GM12878 (cell line): ENCODE measurements at regions not wholly inside any gene's neighbourhood (a gene's known extent, or its start where the extent isn't known, plus 50 kb on each side); places are given as distances from the start of the nearest gene placed in this dataset.

Experiments
- ATAC-seq: fragments of 200-7000 bp; cut with Tn5 transposase; 3 replicates; pipeline ENCODE4 v1.9.1; 2020; ENCODE audit warnings: mild to moderate bottlenecking, moderate library complexity
- BruUV-seq: library from RNA; stranded (reverse); fragments of 400-500 nt; replicated peaks from 2 replicates; lab custom pipeline; 2021; lab: Mats Ljungman, UMichigan
- CTCF ChIA-PET: fragments of 300-600 bp; sonication (Branson Sonifier 250); formaldehyde crosslinking; extraction: SDS; loops from one replicate; lab custom pipeline; 2021; ENCODE audit warnings: inconsistent platforms; lab: Yijun Ruan, JAX
- POLR2A ChIA-PET: fragments of 350-600 bp; formaldehyde crosslinking; extraction: SDS; loops from one replicate; lab custom pipeline; 2021; ENCODE audit warnings: inconsistent platforms; lab: Charles Lee
- RAD21 ChIA-PET: fragments of 300-600 bp; sonication (Branson Sonifier 250); formaldehyde crosslinking; loops from one replicate; lab custom pipeline; 2023; ENCODE audit warnings: antibody characterized with exemption; ENCODE audit not compliant: unreplicated experiment; lab: Charles Lee
- SMC1A ChIA-PET: fragments of 300-600 bp; sonication (Branson Sonifier 250); formaldehyde crosslinking; loops from one replicate; lab custom pipeline; 2023; ENCODE audit not compliant: unreplicated experiment, uncharacterized antibody; lab: Charles Lee
- DNase-seq: peaks from one replicate; pipeline ENCODE4 v3.0.0-alpha.2; 2011; ENCODE audit warnings: low read depth, low spot score
- FAIRE-seq: peaks from 3 replicates; lab custom pipeline; 2011; peaks lifted over from hg19 to GRCh38; lab: Jason Lieb, UNC
- H2AFZ ChIP-seq: 2 replicates; pipeline ENCODE4 v1.6.0; 2011; ENCODE audit warnings: low read depth, low read length, control low read depth; ENCODE audit not compliant: control insufficient read depth
- H3K27ac ChIP-seq: 2 replicates; pipeline ENCODE4 v1.5.1; 2011; ENCODE audit warnings: control low read depth; ENCODE audit not compliant: control insufficient read depth, insufficient read depth
- H3K27me3 ChIP-seq, 2 experiments: replicated peaks in 1 of 2; 2 replicates each; pipeline versions ENCODE4 v1.6.0 to v1.6.1; 2011; ENCODE audit warnings: low read length in 1 of 2; ENCODE audit not compliant: control insufficient read depth in 2 of 2, insufficient read depth in 2 of 2
- H3K36me3 ChIP-seq, 2 experiments: 2 replicates each; pipeline ENCODE4 v1.5.1; 2011; ENCODE audit warnings: low read length in 1 of 2; ENCODE audit not compliant: control insufficient read depth in 2 of 2, insufficient read depth in 2 of 2
- H3K4me1 ChIP-seq: 2 replicates; pipeline ENCODE4 v1.6.1; 2011; ENCODE audit warnings: mild to moderate bottlenecking, low read length, moderate library complexity, mixed read lengths; ENCODE audit not compliant: control insufficient read depth, insufficient read depth
- H3K4me2 ChIP-seq: 2 replicates; pipeline ENCODE4 v1.6.0; 2011; ENCODE audit warnings: control low read depth; ENCODE audit not compliant: control insufficient read depth, insufficient read depth
- H3K4me3 ChIP-seq: fragments of 200-600 bp; sonication (generic); 2 replicates; pipeline ENCODE4 v1.5.1; 2016
- H3K79me2 ChIP-seq: 2 replicates; pipeline ENCODE4 v1.6.0; 2011; ENCODE audit warnings: low read length; ENCODE audit not compliant: control insufficient read depth, insufficient read depth
- H3K9ac ChIP-seq: 2 replicates; pipeline ENCODE4 v1.8.0; 2011; ENCODE audit warnings: low read length, control low read depth, mixed read lengths; ENCODE audit not compliant: control insufficient read depth, insufficient read depth
- H3K9me3 ChIP-seq: replicated peaks from 3 replicates; pipeline ENCODE4 v1.5.1; 2011; ENCODE audit warnings: mild to moderate bottlenecking, low read length; ENCODE audit not compliant: control insufficient read depth, insufficient read depth
- H4K20me1 ChIP-seq: 2 replicates; pipeline ENCODE4 v1.6.0; 2011; ENCODE audit not compliant: control insufficient read depth, insufficient read depth
- EGR1 ChIP-seq, 2 experiments: IDR thresholded peaks; 1 replicate in 1 of 2; 2 replicates in 1 of 2; pipeline ENCODE4 v1.6.1; 2011 to 2012; ENCODE audit warnings: low read depth in 2 of 2, low read length in 2 of 2, borderline replicate concordance in 1 of 2, mild to moderate bottlenecking in 1 of 2, moderate library complexity in 1 of 2
- HDAC2 ChIP-seq: fragments of 200-600 bp; sonication (generic); IDR thresholded peaks from 2 replicates; pipeline ENCODE4 v1.6.1; 2017
- MYB ChIP-seq: fragments of 150-350 bp; IDR thresholded peaks from 2 replicates; pipeline ENCODE4 v1.6.1; 2014; ENCODE audit warnings: mild to moderate bottlenecking, low read depth, low read length, borderline replicate concordance
- NFIC ChIP-seq: IDR thresholded peaks from 2 replicates; pipeline ENCODE4 v1.6.1; 2012; ENCODE audit warnings: low read depth, mild to moderate bottlenecking, inconsistent platforms, low read length, moderate library complexity
- NFYB ChIP-seq: IDR thresholded peaks from 2 replicates; pipeline ENCODE4 v1.6.1; 2011; ENCODE audit warnings: low read depth, mild to moderate bottlenecking, low read length, improper control_type of control experiment, moderate library complexity; ENCODE audit not compliant: insufficient read depth
- NR2C2 ChIP-seq: IDR thresholded peaks from 2 replicates; pipeline ENCODE4 v1.6.1; 2011; ENCODE audit warnings: borderline replicate concordance, low read depth; ENCODE audit not compliant: control insufficient read depth, insufficient read length
- RUNX3 ChIP-seq: IDR thresholded peaks from 2 replicates; pipeline ENCODE4 v1.6.1; 2012; ENCODE audit warnings: low read length, inconsistent platforms
- SPI1 ChIP-seq: IDR thresholded peaks from 2 replicates; pipeline ENCODE4 v1.6.1; 2011; ENCODE audit warnings: low read depth, mild to moderate bottlenecking, low read length, moderate library complexity, borderline replicate concordance; ENCODE audit not compliant: insufficient read depth
- SREBF1 ChIP-seq: IDR thresholded peaks from 2 replicates; pipeline ENCODE4 v1.6.1; 2012; ENCODE audit warnings: mild to moderate bottlenecking, low read length
- TBL1XR1 ChIP-seq: IDR thresholded peaks from 2 replicates; pipeline ENCODE4 v1.6.1; 2012; ENCODE audit warnings: low read depth, low read length, improper control_type of control experiment
- TCF3 ChIP-seq: IDR thresholded peaks from 2 replicates; pipeline ENCODE4 v1.6.1; 2012; ENCODE audit warnings: low read depth, mild to moderate bottlenecking, low read length, borderline replicate concordance; ENCODE audit not compliant: insufficient read depth
- WGBS: methylation state at CpG from one replicate; pipeline ENCODE4 v1.1.6; 2016; ENCODE audit warnings: low lambda C conversion rate; ENCODE audit not compliant: insufficient replicate concordance, insufficient coverage; ENCODE audit errors: missing lambda C conversion rate; 5-methylcytosine and 5-hydroxymethylcytosine counted together
- in situ Hi-C: fragments of 300-500 bp; cut with MboI; formaldehyde crosslinking; loops from 9 replicates; pipeline ENCODE4 v1.14.3; 2018; ENCODE audit warnings: mixed read lengths
- intact Hi-C: fragments of 100-400 bp; cut with micrococcal nuclease; formaldehyde crosslinking; loops from one replicate; pipeline ENCODE4 v1.14.2; 2022; ENCODE audit not compliant: unreplicated experiment

DNA sequence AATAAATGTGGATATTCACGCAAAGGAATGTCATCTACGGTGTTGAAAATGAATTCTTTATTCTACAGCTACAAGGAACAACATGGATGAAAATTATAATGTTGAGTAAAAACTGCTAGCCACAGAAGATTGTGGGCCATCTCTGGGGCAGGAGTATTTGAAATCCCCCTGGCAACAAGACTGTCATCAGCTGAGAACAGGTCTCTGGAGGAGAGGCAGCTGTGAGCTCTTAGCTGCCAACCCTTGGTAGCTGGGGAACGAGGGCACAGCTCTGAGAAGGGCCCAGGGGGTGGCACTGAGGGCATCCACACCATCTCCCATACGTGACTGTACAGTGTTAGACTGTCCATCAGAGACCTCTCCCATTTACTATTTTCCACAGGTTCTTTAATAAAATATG, 340.1 kb upstream of the MGMT start:
- no TSS peak for BruUV-seq
- Histone ChIP-seq H3K27ac (no peak overlapping the region), H3K4me2 (no peak overlapping the region), H3K4me1 (no peaks in the 10 kb centered on the region), H3K4me3 (no peak overlapping the region), H3K27me3 (no peaks in the 10 kb centered on the region), H3K9me3 (no peaks in the 10 kb centered on the region), H3K9ac (no peak overlapping the region), H4K20me1 (no peaks in the 10 kb centered on the region), H3K36me3 (no peaks in the 10 kb centered on the region), H3K79me2 (no peaks in the 10 kb centered on the region), H2AFZ (no peak overlapping the region)
- ATAC-seq = no peak
- in situ Hi-C loops (no loop called here), intact Hi-C loops (no loop called here)
- ChIA-PET SMC1A (no interaction called here), RAD21 (no interaction called here), CTCF (no interaction called here), POLR2A (no interaction called here)
- TF ChIP-seq MYB (no peak), TBL1XR1 (no peak), NFIC (no peak), RUNX3 (no peak), EGR1 (IDR thresholded peaks at IDR 0.05; ENCODE audit: borderline replicate concordance in 1 of 2, low read depth in 2 of 2, low read length in 2 of 2) (no peak), SREBF1 (no peak), NFYB (no peak), TCF3 (no peak), NR2C2 (no peak), SPI1 (no peak), HDAC2 (no peak)
- DNase-seq = no peak
- 18% methylated on average over 4 of the region's 4 CpGs for WGBS
- FAIRE-seq = no peak
